NCI-H1694 treated with DMSO at 0.1 percent for 48 hours (cell line): ENCODE measurements at regions not wholly inside any gene's neighbourhood (a gene's known extent, or its start where the extent isn't known, plus 50 kb on each side); places are given as distances from the start of the nearest gene placed in this dataset.
"Not testable (repeated sequence)": the region's sequence is repeated elsewhere in the genome, so short reads cannot be mapped to it uniquely, and the experiment has no call there.

Experiments used
- DNase-seq: peaks from one replicate; lab custom pipeline; 2025; lab: John Stamatoyannopoulos, UW

- DNase-seq, result no peak
These were observed 77.0 kb downstream of the CCDC71L start for GRCh38 chr7:106583706-106584690.

GRCh38 chr7:106583100-106583499 is 77.9 kb downstream of the CCDC71L start:
- DNase-seq, result no peak

DNA sequence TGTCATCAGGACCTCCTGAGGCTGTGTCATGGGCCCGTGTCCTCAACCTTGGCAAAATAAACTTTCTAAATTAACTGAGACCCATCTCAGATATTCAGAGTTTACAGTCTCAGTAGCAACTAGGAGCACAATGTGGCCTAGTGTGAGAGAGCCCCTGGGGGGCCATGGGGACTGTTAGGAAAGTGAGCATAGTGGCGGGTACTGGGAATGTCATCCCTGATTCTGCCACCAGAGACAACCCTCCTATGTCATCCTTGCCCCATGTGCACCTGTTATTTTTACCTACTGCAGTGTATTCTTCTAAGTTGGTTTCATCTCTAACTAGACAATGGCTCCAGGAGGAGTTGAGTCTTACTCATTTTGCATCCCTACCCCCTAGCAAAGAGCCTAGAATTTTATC is 78.6 kb downstream of the CCDC71L start:
- DNase-seq, result no peak

GRCh38 chr7:106579086-106579485 is 81.9 kb downstream of the CCDC71L start:
- not testable (repeated sequence) for DNase-seq

DNA sequence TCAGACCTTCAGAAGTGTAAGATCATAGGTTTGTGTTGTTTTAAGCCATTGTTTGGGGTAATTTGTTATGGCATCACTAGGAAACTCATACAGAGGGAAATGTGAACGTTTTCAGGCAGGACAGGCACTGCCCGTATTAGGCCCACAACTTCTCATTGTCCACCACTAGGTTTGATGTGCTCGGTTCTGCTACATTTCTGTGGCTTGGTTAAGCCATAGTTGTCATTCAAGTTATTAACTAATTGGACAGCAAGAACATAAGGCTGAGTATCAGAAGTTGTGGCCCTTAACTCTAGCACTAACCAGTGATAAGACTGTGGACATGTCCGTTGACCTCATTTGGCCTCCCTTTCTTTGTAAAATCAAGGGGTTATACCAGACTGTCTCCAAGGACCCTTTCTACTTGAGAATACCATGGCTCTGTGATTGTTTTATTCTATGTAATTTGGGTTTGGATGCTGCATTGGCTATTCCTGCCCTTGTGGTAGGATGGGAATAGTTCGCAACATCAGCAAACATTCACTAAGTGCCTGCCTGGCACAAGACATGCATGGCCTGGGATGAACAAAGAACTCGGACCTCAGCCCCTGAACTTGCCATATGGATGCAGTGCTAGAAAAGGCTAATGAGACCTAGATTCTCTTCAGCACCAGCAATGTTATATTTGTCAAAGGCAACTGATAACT is 85.7 kb downstream of the CCDC71L start:
- no peak for DNase-seq

- no peak for DNase-seq
These were observed 87.2 kb downstream of the CCDC71L start for GRCh38 chr7:106573738-106574137.

DNA sequence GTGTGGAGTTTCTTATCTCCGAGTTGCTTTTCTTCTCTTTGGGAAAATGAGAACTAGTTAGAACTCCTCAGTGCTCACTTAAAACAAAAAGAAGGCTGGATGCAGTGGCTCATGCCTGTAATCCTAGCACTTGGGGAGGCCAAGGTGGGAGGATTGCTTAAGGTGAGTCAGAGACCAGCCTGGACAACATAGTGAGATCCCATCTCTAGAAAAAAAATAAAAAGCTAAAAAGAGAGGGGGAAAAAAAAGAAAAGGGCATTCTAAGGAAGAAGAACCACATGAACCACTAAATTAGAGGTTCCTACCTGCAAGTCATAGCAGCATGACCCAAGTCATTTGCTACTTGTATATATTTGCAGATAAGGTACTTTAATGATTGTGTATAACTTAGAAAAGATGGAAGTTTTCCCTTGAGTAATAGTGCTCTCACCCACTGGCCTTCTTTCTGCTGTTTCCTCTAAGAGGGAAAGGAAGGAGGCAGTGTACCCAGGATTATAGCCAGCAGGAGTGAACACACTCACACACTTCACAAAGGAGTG is 87.8 kb downstream of the CCDC71L start:
- no peak for DNase-seq

DNA sequence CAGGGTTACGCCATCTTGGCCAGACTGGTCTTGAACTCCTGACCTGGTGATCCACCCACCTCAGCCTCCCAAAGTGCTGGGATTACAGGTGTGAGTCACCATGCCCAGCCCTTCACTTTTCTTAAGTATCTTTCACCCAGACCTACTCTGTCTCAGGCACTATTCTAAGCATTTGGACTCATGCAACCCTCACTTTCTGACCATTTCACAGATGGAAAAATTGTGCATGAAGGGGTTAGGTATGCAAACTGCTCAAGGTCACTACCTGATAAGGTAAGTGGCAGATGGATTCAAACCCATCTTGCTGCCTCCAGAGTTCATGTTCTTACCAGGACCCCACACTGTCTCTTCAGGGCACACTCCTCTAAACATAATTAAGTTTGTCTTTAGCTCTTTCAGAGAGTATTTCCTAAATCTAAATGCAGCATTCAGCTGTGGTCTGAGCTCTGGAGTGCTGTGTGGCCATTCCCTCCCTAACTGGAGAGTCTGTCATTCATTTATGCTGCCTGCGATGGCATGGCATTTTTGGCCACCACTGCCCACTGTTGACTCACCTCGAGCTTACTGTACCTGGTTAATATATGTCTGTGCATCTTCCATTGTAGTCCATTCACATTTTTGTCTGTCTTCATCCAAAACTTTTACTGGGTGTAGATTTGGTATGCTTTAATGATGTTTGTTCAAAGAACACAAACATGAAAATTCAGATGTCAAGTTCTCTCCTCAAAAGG is 88.4 kb downstream of the CCDC71L start:
- no peak for DNase-seq

GRCh38 chr7:106571563-106571962 is 89.4 kb downstream of the CCDC71L start:
- no peak for DNase-seq

- no peak for DNase-seq
These were observed 90.0 kb downstream of the CCDC71L start for GRCh38 chr7:106570948-106571418.

DNA sequence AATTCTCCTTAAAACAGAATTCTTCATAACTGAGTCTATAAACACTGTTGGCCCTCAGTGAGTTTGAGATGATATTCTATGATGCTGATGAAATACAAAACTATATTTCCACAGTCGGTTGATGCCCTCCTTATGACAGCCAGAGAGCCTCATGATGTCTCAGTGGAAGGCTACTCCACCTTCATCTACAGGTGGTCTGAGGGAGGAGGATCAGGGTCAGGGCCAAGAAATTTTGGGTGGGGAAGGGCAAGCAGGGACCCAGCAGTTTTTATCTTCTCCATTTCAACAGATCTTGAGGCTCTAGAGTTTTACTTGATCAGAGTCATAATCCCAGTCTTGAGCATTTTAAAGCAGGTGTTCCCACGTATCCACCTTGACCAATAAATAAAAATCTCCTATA is 90.8 kb downstream of the CCDC71L start:
- DNase-seq, result no peak

GRCh38 chr7:106569500-106569929 is 91.4 kb downstream of the CCDC71L start:
- DNase-seq, result no peak

GRCh38 chr7:106568680-106569499 is 92.1 kb downstream of the CCDC71L start:
- peak; percentile 19 for DNase-seq

GRCh38 chr7:106568002-106568679 is 92.8 kb downstream of the CCDC71L start:
- no peak for DNase-seq

DNA sequence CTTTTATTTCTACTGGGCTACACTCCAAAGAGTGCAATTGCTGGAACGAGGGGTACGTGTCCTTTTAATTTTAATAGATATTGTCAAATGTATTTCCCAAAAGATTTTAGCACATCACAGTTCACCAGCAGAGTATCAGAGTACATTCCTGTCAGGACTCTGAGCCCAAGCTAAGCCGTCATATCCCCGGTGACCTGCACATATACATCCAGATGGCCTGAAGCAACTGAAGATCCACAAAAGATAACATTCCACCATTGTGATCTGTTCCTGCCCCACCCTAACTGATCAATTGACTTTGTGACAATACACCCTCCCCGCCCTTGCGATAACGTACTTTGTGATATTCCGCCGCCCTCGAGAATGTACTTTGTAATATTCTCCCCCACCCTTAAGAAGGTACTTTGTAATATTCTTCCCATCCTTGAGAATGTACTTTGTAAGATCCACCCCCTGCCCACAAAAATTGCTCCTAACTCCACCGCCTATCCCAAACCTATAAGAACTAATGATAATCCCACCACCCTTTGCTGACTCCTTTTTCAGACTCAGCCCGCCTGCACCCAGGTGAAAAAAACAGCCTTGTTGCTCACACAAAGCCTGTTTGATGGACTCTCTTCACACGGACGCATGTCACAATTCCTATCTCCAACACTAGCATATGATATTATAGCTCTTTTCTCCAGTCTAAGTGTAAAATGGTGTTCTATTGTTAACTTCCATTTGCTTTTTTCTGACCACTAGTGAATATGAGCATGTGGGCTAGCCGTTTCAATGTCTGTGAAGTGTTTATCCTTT is 93.6 kb downstream of the CCDC71L start:
- DNase-seq, result not testable (repeated sequence)

- no peak for DNase-seq
These were observed 94.3 kb downstream of the CCDC71L start for GRCh38 chr7:106566672-106567071.

GRCh38 chr7:106566196-106566595 is 94.8 kb downstream of the CCDC71L start:
- DNase-seq, result no peak

DNA sequence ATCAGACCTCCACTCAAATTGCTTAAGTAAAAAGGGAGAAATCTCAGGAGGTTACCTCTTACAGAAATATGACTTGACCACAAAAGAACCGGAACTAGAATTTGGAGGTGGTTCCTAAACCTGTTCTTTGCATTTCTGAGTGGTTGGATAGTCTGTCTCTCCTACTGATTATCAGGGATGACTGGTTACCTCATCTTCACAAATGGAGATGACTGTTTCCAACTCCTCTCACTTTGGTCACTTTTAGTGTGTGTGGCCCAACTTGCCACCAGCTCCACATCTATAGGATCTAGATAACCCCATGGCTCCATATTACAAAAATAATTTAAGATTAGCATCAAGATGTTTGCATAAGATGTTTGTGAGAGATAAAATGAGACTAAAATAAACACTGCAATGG is 95.5 kb downstream of the CCDC71L start:
- no peak for DNase-seq

- no peak for DNase-seq
These were observed 97.3 kb downstream of the CCDC71L start for GRCh38 chr7:106563466-106564150.
